Esophagus mucosa (tissue), 1 donor: ENCODE measurements at regions not wholly inside any gene's neighbourhood (a gene's known extent, or its start where the extent isn't known, plus 50 kb on each side); places are given as distances from the start of the nearest gene placed in this dataset.
"Not testable (repeated sequence)": the region's sequence is repeated elsewhere in the genome, so short reads cannot be mapped to it uniquely, and the experiment has no call there.

ENCODE experiments used
- ATAC-seq: fragments of 200-7000 bp; cut with Tn5 transposase; one replicate; pipeline ENCODE4 v1.9.1; 2020
- donor health status: DM: yes; HTN: yes; CAD: no.

GRCh38 chr3:82261013-82261412 is 499.6 kb upstream of the GBE1 start:
- no peak for ATAC-seq

- no peak for ATAC-seq
Measured at GRCh38 chr3:82259994-82260393, 498.5 kb upstream of the GBE1 start.

- ATAC-seq: no peak
Measured at GRCh38 chr3:82240322-82240721, 478.9 kb upstream of the GBE1 start.

GRCh38 chr3:82236257-82236656 is 474.8 kb upstream of the GBE1 start:
- no peak for ATAC-seq

GRCh38 chr3:82229397-82229796 is 468.0 kb upstream of the GBE1 start:
- ATAC-seq: no peak

GRCh38 chr3:82224661-82225060 is 463.2 kb upstream of the GBE1 start:
- no peak for ATAC-seq

GRCh38 chr3:82222401-82222800 is 461.0 kb upstream of the GBE1 start:
- ATAC-seq: no peak

- no peak for ATAC-seq
Measured at GRCh38 chr3:82217571-82217970, 456.1 kb upstream of the GBE1 start.

- ATAC-seq: no peak
Measured at GRCh38 chr3:82208002-82208710, 446.7 kb upstream of the GBE1 start.

- ATAC-seq: no peak
Measured at GRCh38 chr3:82202269-82202668, 440.8 kb upstream of the GBE1 start.

- no peak for ATAC-seq
Measured at GRCh38 chr3:82201316-82201715, 439.9 kb upstream of the GBE1 start.

- ATAC-seq: no peak
Measured at GRCh38 chr3:82198009-82198408, 436.6 kb upstream of the GBE1 start.

- ATAC-seq: no peak
Measured at GRCh38 chr3:82196645-82197044, 435.2 kb upstream of the GBE1 start.

- ATAC-seq: no peak
Measured at GRCh38 chr3:82194870-82195269, 433.4 kb upstream of the GBE1 start.

GRCh38 chr3:82186017-82186416 is 424.6 kb upstream of the GBE1 start:
- ATAC-seq: no peak

- no peak for ATAC-seq
Measured at GRCh38 chr3:82179291-82179690, 417.8 kb upstream of the GBE1 start.

GRCh38 chr3:82178291-82178690 is 416.8 kb upstream of the GBE1 start:
- ATAC-seq: no peak

- no peak for ATAC-seq
Measured at GRCh38 chr3:82177774-82178173, 416.3 kb upstream of the GBE1 start.

- ATAC-seq: no peak
Measured at GRCh38 chr3:82165266-82165665, 403.8 kb upstream of the GBE1 start.

- ATAC-seq: no peak
Measured at GRCh38 chr3:82163907-82164520, 402.6 kb upstream of the GBE1 start.

GRCh38 chr3:82157952-82158351 is 396.5 kb upstream of the GBE1 start:
- ATAC-seq: no peak

- ATAC-seq: not testable (repeated sequence)
Measured at GRCh38 chr3:82153892-82154291, 392.4 kb upstream of the GBE1 start.

GRCh38 chr3:82145742-82146141 is 384.3 kb upstream of the GBE1 start:
- ATAC-seq: peak; percentile 67

GRCh38 chr3:82144811-82145210 is 383.4 kb upstream of the GBE1 start:
- no peak for ATAC-seq
